H1 (cell line): ENCODE measurements at regions not wholly inside any gene's neighbourhood (a gene's known extent, or its start where the extent isn't known, plus 50 kb on each side); places are given as distances from the start of the nearest gene placed in this dataset.

ENCODE experiments used
- CHD2 ChIP-seq: IDR thresholded peaks from 2 replicates; pipeline ENCODE4 v1.6.1; 2012; ENCODE audit warnings: low read length, improper control_type of control experiment
- EGR1 ChIP-seq: IDR thresholded peaks from 2 replicates; pipeline ENCODE4 v1.6.1; 2011; ENCODE audit warnings: low read depth, low read length, borderline replicate concordance
- EP300 ChIP-seq, 2 experiments: IDR thresholded peaks; 1 replicate in 1 of 2; 2 replicates in 1 of 2; pipeline ENCODE4 v1.6.1; 2011 to 2012; ENCODE audit warnings: low read depth in 2 of 2, low read length in 2 of 2, mild to moderate bottlenecking in 2 of 2, borderline replicate concordance in 1 of 2, inconsistent platforms in 1 of 2, moderate library complexity in 1 of 2
- GABPA ChIP-seq: IDR thresholded peaks from 2 replicates; pipeline ENCODE4 v1.6.1; 2011; ENCODE audit warnings: mild to moderate bottlenecking, low read length, moderate library complexity, borderline replicate concordance; ENCODE audit not compliant: insufficient read depth
- POLR2A ChIP-seq, 2 experiments: IDR thresholded peaks; 1 replicate in 1 of 2; 2 replicates in 1 of 2; pipeline ENCODE4 v1.6.1; 2011; ENCODE audit warnings: low read depth in 2 of 2, low read length in 2 of 2, mild to moderate bottlenecking in 2 of 2; ENCODE audit errors: control extremely low read depth in 1 of 2
- POLR2AphosphoS5 ChIP-seq: IDR thresholded peaks from 2 replicates; pipeline ENCODE4 v1.6.1; 2011; ENCODE audit warnings: low read depth, low read length
- TCF12 ChIP-seq: IDR thresholded peaks from 2 replicates; pipeline ENCODE4 v1.6.1; 2011; ENCODE audit warnings: low read depth, mild to moderate bottlenecking, low read length
- YY1 ChIP-seq: IDR thresholded peaks from 2 replicates; pipeline ENCODE4 v1.6.1; 2011; ENCODE audit warnings: low read depth, mild to moderate bottlenecking, low read length

GRCh38 chr7:344608-344994 lies 54.6 kb downstream of the FOXL3 start:
- TF ChIP-seq GABPA (no peak), CHD2 (no peak), TCF12 (no peak), POLR2AphosphoS5 (no peak), YY1 (no peak), EP300 (IDR thresholded peaks at IDR 0.05; ENCODE audit: borderline replicate concordance in 1 of 2, low read depth in 2 of 2, low read length in 2 of 2) (no peak), POLR2A (IDR thresholded peaks at IDR 0.05; ENCODE audit: control extremely low read depth in 1 of 2, low read depth in 2 of 2, low read length in 2 of 2) (no peak), EGR1 (no peak)
